Type B pancreatic cell (in vitro differentiated cells): ENCODE measurements at regions not wholly inside any gene's neighbourhood (a gene's known extent, or its start where the extent isn't known, plus 50 kb on each side); places are given as distances from the start of the nearest gene placed in this dataset.

Experiments
- DNase-seq: peaks from one replicate; pipeline ENCODE4 v3.0.0; 2021; ENCODE audit warnings: mixed read lengths; ENCODE audit not compliant: unreplicated experiment; ENCODE audit errors: extremely low spot score
- H3K27ac Mint-ChIP-seq: 2 replicates; pipeline ENCODE4 v1.8.0; 2021; ENCODE audit warnings: mild to moderate bottlenecking, mixed read lengths
- H3K27me3 Mint-ChIP-seq: 2 replicates; pipeline ENCODE4 v1.8.0; 2021; ENCODE audit warnings: mixed read lengths
- H3K36me3 Mint-ChIP-seq: 2 replicates; pipeline ENCODE4 v1.8.0; 2021; ENCODE audit warnings: mixed read lengths
- H3K4me1 Mint-ChIP-seq: one replicate; pipeline ENCODE4 v1.8.0; 2021; ENCODE audit warnings: mixed read lengths; ENCODE audit not compliant: unreplicated experiment
- H3K4me3 Mint-ChIP-seq: 2 replicates; pipeline ENCODE4 v1.8.0; 2021; ENCODE audit warnings: mild to moderate bottlenecking, mixed read lengths
- H3K9me3 Mint-ChIP-seq: 2 replicates; pipeline ENCODE4 v1.8.0; 2021; ENCODE audit warnings: mixed read lengths
- TF ChIP-seq, protein P1 (sequence below): fragments of 200-600 bp; sonication (generic); conservative IDR thresholded peaks from 2 replicates; pipeline ENCODE4 v1.5.0; 2021; ENCODE audit warnings: antibody characterized with exemption, mild to moderate bottlenecking

DNA sequence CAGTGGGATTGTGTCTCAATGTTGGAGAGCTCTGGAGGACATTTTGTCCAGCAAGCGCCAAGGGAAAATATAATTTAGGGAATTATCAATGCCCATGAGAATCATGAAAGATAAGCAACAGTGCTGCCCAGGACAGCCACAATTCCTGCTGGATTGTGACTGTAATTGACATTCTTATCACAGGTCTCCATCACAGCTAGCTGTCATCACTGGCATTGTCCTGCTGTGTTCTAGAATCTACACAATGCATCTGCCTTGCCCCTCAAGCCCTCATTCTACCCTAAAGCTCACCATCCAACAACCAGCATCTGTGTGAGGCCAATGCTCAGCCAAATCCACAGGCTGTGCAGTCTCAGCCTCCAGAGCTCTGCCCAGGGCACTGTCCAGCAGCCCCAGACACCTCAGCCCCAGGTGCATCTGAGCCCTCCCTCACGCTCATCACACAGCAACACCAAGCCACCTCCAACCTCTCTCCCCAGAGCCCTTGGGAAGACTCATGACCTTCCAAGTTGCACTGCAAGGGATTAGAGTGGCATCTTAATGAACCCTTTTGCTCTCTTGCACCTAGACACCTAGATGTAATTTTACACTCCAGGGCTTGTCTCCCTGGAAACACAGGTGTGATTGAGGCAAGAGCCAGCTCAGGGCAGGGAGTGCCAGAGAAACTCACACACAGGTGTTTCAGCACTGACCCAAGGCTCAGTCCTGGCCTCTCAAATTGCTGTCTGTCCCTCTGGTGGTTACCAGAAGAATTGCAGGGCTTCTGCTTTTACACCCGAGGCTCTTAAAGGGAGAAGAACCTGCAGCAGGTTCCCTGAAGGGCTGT is 85.2 kb upstream of the PHACTR3 start:
- H3K4me1 Mint-ChIP-seq = peaks cover 13% of the 10 kb centered on the region
- no peaks in the 10 kb centered on the region for H3K36me3 Mint-ChIP-seq
- H3K9me3 Mint-ChIP-seq = no peaks in the 10 kb centered on the region
- TF ChIP-seq, protein P1, sequence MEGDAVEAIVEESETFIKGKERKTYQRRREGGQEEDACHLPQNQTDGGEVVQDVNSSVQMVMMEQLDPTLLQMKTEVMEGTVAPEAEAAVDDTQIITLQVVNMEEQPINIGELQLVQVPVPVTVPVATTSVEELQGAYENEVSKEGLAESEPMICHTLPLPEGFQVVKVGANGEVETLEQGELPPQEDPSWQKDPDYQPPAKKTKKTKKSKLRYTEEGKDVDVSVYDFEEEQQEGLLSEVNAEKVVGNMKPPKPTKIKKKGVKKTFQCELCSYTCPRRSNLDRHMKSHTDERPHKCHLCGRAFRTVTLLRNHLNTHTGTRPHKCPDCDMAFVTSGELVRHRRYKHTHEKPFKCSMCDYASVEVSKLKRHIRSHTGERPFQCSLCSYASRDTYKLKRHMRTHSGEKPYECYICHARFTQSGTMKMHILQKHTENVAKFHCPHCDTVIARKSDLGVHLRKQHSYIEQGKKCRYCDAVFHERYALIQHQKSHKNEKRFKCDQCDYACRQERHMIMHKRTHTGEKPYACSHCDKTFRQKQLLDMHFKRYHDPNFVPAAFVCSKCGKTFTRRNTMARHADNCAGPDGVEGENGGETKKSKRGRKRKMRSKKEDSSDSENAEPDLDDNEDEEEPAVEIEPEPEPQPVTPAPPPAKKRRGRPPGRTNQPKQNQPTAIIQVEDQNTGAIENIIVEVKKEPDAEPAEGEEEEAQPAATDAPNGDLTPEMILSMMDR = peak; percentile 87
- no peak overlapping the region for H3K27ac Mint-ChIP-seq
- peaks cover 45% of the 10 kb centered on the region for H3K27me3 Mint-ChIP-seq
- H3K4me3 Mint-ChIP-seq = no peak overlapping the region
- no peak for DNase-seq

DNA sequence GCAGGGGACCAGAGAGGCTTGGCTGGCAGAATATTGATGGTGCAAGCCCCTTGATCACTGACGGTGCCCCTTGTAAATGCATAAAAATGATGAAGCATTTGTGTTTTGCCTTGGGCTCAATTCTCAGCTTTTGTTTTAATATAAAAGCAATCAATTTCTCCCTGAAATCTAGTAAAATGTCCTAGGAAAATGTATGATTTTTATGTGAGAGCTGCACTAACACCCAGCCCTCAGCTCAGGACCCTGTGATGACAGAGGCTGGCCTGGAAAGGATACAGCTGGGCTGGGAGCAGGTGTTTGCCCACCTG is 84.7 kb upstream of the PHACTR3 start:
- Mint-ChIP-seq H3K27ac (no peak overlapping the region), H3K4me3 (no peak overlapping the region), H3K9me3 (no peaks in the 10 kb centered on the region), H3K27me3 (peaks cover 48% of the 10 kb centered on the region), H3K36me3 (no peaks in the 10 kb centered on the region), H3K4me1 (peaks cover 13% of the 10 kb centered on the region)
- TF ChIP-seq, protein P1 = peak; percentile 23
- DNase-seq = no peak

DNA sequence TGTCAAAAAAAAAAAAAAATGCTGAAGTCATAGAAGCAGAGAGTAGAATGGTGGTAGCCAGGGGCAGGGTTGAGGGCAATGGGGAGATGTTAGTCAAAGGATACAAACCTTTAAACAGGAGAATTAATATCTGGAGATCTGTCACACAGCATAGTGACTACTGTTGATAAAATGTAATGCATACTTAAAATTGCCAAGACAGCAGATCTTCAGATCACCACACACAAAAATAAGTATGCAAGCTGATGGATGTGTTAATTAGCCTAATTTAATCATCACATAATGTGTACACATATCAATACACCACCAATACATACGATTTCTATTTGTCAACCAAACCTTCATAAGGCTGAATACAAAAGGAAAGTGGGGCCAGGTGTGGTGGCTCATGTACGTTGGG is 83.5 kb upstream of the PHACTR3 start:
- no peaks in the 10 kb centered on the region for H3K36me3 Mint-ChIP-seq
- no peak overlapping the region for H3K27ac Mint-ChIP-seq
- peaks cover 48% of the 10 kb centered on the region for H3K27me3 Mint-ChIP-seq
- H3K4me3 Mint-ChIP-seq = no peak overlapping the region
- peaks cover 15% of the 10 kb centered on the region for H3K4me1 Mint-ChIP-seq
- TF ChIP-seq, protein P1 = no peak
- no peak for DNase-seq
- no peaks in the 10 kb centered on the region for H3K9me3 Mint-ChIP-seq

DNA sequence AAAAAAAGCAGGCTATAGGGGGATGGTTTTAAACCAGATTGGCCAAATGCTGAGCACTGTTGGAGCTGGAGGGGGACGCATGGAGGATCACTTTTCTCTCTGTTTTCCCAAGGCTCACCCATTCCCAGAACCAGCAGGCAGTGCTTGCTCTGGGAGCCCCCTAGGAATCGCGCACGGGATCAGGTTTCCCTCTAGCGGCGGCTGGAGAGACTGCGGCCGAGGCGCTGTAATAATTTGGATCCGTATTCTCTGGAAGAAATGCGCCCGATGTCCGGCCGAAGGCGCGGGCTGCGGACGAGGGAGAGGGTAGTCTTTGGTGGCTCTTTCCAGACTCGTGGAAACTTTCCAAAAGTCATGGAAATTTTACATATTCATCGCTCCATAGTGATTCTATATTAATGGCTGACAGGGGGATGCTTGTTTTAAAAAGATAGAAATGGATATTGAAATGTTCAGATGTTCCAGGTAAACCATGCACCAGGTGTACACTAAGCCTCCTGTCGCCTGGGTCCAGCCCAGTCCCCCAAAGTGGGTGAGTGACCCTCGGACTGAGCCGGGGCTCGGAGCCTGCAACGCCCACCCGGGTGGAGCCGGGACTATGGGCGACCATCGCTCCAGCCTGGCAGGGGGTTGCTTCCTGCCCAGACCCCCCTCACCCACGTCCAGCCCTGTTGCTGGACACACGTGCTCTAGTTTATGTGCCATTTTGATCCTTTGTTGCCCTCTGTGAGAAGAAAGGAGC is 78.7 kb upstream of the PHACTR3 start:
- TF ChIP-seq, protein P1 = peak; percentile 91
- peaks cover 12% of the 10 kb centered on the region for H3K4me1 Mint-ChIP-seq
- peak overlapping the region; percentile 13 for H3K4me3 Mint-ChIP-seq
- no peaks in the 10 kb centered on the region for H3K9me3 Mint-ChIP-seq
- DNase-seq = peak; percentile 82
- H3K36me3 Mint-ChIP-seq = no peaks in the 10 kb centered on the region
- peaks cover 81% of the 10 kb centered on the region for H3K27me3 Mint-ChIP-seq
- H3K27ac Mint-ChIP-seq = no peak overlapping the region

DNA sequence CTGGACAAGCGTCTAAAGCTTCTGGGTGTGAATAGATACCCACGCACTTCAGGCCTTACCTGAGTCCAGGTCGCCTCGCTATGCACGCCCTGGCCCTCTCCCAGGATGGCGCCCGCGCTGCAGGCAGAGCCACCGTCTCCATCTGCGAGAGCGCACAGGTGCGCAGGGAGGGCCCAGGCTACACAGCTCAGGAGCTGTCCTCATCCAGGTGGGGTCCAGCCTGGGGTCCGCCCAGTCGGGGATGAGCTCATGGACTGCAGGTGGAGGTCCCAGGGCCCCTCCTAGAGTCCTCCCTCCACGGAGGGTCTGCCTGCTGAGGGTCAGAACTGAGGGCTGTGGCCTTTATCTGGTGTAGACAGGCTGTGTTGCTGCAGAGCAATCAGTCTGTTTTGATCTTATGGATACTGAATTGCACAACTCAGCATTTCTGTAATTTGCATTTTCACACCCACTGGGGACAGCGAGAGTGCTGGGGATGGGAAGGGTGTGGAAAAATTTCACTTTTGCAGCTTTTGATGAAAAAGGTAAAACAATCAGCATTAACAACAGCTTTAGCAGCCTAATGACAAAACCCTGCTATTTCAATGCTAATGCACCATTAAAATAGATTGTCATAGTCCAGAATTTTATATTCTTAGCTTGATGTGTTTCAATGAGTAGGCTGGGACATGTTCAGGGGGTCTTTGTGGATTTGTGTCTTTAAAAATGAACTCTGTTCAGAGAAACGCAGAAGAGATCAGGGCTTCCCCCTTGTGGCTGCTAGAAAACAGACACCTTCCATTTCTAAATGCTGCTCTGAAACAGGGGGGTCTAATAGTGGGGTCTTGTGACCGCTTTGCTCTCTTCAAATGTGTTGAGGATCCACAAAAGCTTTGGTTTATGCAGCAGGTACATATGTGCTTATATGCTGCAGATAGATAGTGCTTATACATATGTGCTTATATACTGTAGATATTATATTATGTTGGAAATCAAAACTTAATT is 77.8 kb upstream of the PHACTR3 start:
- Mint-ChIP-seq H3K9me3 (no peaks in the 10 kb centered on the region), H3K4me1 (peaks cover 12% of the 10 kb centered on the region), H3K27ac (no peak overlapping the region), H3K4me3 (no peak overlapping the region), H3K36me3 (no peaks in the 10 kb centered on the region), H3K27me3 (peaks cover 90% of the 10 kb centered on the region)
- no peak for DNase-seq
- TF ChIP-seq, protein P1 = peak; percentile 75
